ENCODE measurements at regions not wholly inside any gene's neighbourhood (a gene's known extent, or its start where the extent isn't known, plus 50 kb on each side); places are given as distances from the start of the nearest gene placed in this dataset.
"Not testable (repeated sequence)": the region's sequence is repeated elsewhere in the genome, so short reads cannot be mapped to it uniquely, and the experiment has no call there.

DNA sequence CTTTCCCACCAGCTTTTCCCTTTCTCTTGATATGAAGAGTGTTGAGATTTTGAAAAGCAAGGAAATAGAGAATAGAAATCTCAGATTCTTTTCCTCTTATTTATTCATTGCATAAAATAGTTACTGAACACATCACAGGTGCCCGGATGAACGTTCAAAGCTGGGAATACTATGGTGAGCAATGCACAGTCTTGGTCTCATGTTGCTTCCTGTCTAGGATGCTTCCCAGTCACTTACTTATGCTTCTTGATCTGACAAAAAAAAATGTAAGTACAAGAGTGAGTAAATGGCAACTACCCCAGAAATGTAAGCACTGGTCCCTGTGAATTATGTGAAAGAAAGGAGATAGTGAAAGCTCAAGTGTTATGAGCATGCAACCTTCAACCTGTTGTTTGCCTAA is 153.5 kb upstream of the S1PR3 start:
- no peaks in the 10 kb centered on the region; the same call in 1 of the 2 replicates for H3K27me3 ChIP-seq (replicated peaks; ENCODE audit: control insufficient read depth, insufficient read depth, low read length)
- no peaks in the 10 kb centered on the region for H3K36me3 ChIP-seq (ENCODE audit: control insufficient read depth, insufficient read depth, low read length)
- DNase-seq (ENCODE audit: extremely low read depth, insufficient read length) = no peak
- H3K4me3 ChIP-seq (replicated peaks; ENCODE audit: low read depth, low read length) = no peak overlapping the region
- TF ChIP-seq, protein P1, sequence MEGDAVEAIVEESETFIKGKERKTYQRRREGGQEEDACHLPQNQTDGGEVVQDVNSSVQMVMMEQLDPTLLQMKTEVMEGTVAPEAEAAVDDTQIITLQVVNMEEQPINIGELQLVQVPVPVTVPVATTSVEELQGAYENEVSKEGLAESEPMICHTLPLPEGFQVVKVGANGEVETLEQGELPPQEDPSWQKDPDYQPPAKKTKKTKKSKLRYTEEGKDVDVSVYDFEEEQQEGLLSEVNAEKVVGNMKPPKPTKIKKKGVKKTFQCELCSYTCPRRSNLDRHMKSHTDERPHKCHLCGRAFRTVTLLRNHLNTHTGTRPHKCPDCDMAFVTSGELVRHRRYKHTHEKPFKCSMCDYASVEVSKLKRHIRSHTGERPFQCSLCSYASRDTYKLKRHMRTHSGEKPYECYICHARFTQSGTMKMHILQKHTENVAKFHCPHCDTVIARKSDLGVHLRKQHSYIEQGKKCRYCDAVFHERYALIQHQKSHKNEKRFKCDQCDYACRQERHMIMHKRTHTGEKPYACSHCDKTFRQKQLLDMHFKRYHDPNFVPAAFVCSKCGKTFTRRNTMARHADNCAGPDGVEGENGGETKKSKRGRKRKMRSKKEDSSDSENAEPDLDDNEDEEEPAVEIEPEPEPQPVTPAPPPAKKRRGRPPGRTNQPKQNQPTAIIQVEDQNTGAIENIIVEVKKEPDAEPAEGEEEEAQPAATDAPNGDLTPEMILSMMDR (IDR thresholded peaks at IDR 0.05; ENCODE audit: insufficient read depth, low read length, poor library complexity, severe bottlenecking) = no peak

DNA sequence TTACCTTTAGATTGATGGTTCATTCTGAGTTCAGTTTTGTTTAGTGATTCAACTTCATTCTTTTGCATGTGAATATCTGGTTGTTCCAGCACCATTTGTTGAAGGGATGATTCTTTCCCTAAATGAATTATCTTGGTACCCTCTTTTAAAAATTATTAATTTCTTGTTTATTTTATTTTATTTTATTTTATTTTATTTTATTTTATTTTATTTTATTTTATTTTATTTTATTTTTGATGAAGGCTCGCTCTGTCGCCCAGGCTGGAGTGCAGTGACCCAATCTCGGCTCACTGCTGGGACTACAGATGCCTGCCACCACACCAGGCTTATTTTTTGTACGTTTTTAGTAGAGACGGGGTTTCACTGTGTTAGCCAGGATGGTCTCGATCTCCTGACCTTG is 141.4 kb upstream of the S1PR3 start:
- not testable (repeated sequence) for H3K27me3 ChIP-seq (replicated peaks; ENCODE audit: control insufficient read depth, insufficient read depth, low read length); H3K4me3 ChIP-seq (replicated peaks; ENCODE audit: low read depth, low read length); H3K36me3 ChIP-seq (ENCODE audit: control insufficient read depth, insufficient read depth, low read length); DNase-seq (ENCODE audit: extremely low read depth, insufficient read length)

DNA sequence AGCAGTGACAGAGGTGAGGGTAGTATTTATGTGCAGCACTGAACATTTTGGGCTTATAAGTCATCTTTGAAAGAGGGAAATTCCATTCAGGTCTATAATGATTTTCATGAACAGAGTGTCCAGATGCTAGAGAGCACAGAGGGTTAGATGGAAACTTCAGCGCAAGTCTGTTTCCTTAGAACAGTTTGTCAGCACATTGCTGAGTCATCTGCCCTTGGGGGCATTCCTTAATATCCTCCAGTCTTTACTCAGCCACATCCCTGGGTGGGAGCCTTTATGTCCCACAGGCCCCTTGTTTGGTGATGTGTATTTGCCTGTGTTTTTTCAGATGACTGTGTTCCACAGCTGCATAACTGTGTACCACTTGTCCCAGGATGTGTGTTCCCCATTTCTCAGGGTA is 138.5 kb upstream of the S1PR3 start:
- Histone ChIP-seq H3K4me3 (replicated peaks; ENCODE audit: low read depth, low read length) (no peak overlapping the region), H3K27me3 (replicated peaks; ENCODE audit: control insufficient read depth, insufficient read depth, low read length) (no peaks in the 10 kb centered on the region), H3K36me3 (ENCODE audit: control insufficient read depth, insufficient read depth, low read length) (no peaks in the 10 kb centered on the region)
- TF ChIP-seq, protein P1 (IDR thresholded peaks at IDR 0.05; ENCODE audit: insufficient read depth, low read length, poor library complexity, severe bottlenecking) = no peak
- no peak for DNase-seq (ENCODE audit: extremely low read depth, insufficient read length)

DNA sequence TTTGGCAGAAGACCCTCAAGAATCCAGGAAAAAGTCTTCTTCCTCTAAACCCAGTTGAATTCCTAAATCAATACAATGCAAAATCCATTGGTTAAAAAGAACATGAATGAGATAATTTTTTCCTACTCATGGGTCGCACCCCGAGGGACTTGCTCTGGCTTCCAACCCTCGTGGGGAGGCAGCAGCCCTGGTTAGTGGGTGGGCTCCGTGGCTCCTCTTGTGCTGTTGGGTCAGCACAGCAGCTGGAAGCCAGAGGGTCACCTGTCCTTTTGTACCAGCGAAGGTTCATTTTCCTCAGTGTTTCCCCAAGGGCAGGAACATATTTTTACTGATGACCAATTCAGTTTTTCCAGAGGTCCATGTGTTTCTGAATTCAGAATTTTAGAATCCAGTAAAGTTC is 120.6 kb upstream of the S1PR3 start:
- Histone ChIP-seq H3K4me3 (replicated peaks; ENCODE audit: low read depth, low read length) (no peak overlapping the region), H3K27me3 (replicated peaks; ENCODE audit: control insufficient read depth, insufficient read depth, low read length) (no peaks in the 10 kb centered on the region), H3K36me3 (ENCODE audit: control insufficient read depth, insufficient read depth, low read length) (no peaks in the 10 kb centered on the region)
- DNase-seq (ENCODE audit: extremely low read depth, insufficient read length) = no peak
- TF ChIP-seq, protein P1 (IDR thresholded peaks at IDR 0.05; ENCODE audit: insufficient read depth, low read length, poor library complexity, severe bottlenecking) = no peak

DNA sequence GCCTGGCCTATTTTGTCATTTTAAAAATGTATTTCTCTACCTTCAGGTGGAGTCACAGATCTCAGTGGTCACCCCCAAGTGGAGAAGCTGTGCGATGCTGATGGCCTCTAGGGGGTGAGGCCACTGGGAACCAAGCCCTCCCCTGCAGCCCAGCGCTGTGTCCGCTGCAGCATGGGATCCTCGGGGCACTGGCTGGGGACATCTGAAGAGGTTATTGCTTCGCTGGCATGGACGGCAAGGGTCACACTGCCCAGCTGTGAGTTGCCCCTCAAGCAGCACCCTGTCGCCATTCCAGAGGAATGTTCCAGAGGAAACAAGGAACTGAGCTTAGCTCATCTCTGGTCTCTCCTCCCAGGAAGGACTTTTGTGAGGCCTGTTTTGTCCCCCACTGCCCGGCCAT is 119.6 kb upstream of the S1PR3 start:
- Histone ChIP-seq H3K27me3 (replicated peaks; ENCODE audit: control insufficient read depth, insufficient read depth, low read length) (no peaks in the 10 kb centered on the region), H3K4me3 (replicated peaks; ENCODE audit: low read depth, low read length) (no peak overlapping the region), H3K36me3 (ENCODE audit: control insufficient read depth, insufficient read depth, low read length) (no peaks in the 10 kb centered on the region)
- TF ChIP-seq, protein P1 (IDR thresholded peaks at IDR 0.05; ENCODE audit: insufficient read depth, low read length, poor library complexity, severe bottlenecking) = no peak
- no peak for DNase-seq (ENCODE audit: extremely low read depth, insufficient read length)

DNA sequence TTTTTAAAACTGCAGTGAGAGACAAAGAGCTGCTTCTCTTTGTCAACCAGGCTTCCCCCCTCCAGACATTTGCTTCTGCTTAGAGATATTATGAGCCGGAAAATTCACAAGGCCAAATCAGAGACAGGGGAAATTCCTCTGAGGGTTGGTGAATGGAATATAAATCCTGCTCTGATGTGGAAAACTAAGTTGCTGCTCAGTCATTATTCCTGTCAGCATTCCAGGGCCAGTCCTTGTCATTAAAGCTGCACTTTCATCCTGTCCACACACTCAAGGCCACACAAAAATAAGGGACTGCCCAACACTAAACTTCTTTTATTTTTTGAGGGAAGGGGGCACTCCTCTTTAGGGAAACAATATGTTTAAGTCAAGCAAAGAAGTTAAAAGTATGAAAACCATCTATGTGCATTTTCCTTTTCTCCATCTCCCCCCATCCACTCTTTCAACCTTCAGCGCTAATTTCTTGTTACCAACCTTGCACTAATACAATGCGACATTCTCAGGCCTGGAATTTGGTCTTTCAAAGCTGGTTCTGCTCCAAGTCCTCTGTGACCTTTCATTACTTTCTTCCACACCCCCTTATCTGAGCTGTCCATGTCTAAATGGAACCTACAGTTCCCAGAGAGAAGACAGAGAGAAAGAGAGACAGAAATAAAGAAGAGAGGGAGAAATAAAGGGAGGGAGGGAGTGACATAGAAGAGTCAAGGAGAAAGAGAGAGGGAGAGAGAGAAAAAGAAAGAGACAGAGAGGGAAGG is 118.9 kb upstream of the S1PR3 start:
- Histone ChIP-seq H3K4me3 (replicated peaks; ENCODE audit: low read depth, low read length) (no peak overlapping the region), H3K36me3 (ENCODE audit: control insufficient read depth, insufficient read depth, low read length) (no peaks in the 10 kb centered on the region), H3K27me3 (replicated peaks; ENCODE audit: control insufficient read depth, insufficient read depth, low read length) (no peaks in the 10 kb centered on the region)
- TF ChIP-seq, protein P1 (IDR thresholded peaks at IDR 0.05; ENCODE audit: insufficient read depth, low read length, poor library complexity, severe bottlenecking) = no peak
- no peak for DNase-seq (ENCODE audit: extremely low read depth, insufficient read length)
